HK-2 (cell line): ENCODE measurements at regions not wholly inside any gene's neighbourhood (a gene's known extent, or its start where the extent isn't known, plus 50 kb on each side); places are given as distances from the start of the nearest gene placed in this dataset.

Experiments
- DNase-seq: peaks from one replicate; pipeline ENCODE4 v3.0.0-alpha.2; 2018; ENCODE audit not compliant: unreplicated experiment

DNA sequence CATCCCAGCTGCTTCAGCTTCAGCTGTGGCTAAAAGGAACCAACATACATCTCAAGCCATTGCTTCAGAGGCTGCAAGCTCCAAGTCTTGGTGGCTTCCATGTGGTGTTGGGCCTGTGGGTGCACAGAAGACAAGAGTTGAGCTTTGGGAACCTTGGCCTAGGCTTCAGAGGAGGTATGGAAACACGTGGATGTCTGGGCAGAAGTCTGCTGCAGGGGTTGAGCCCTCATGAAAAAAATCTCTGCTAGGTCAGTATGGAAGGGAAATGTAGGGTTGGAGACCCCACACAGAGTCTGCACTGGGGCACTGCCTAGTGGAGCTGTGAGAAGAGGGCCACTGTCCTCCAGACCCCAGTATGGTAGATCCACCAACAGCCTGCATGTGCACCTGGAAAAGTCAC is 279.3 kb downstream of the MZT1 start:
- DNase-seq = no peak

DNA sequence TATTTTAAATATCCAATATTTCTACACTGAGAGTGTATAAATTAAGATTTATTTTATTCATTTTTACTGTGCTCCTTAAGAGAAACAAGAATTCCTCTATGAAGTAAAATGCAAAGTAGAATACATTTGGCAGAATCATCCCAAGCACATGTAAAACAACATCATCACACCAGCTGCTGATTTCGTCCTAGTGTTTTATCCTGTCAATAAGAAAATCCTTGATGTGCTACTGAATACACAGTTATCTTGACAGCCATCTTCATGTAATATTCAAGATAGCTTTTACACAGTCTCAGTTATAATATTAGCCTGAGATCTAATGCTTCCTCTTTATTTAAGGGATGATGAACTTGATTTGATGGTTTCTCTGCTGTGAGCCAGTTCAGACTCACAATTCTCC is 282.4 kb downstream of the MZT1 start:
- DNase-seq = no peak

DNA sequence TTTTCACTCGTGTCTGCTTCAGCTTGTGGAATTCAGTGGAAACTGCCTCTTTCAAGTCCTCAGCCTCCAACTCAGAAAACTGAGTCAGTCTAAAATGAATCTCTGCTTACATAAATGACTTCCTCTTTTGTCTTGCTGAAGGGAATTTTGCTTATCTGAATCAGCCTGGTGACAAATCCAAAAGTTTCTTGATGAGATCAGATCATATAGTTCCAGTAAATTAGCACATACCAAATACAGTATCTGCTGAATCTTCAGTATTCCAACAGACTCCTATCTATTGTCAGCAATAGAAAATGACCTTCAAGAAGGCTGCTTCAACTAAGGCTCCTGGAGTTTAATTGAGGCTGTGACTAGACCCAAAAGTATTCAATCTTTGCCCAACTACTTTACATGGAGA is 290.0 kb downstream of the MZT1 start:
- no peak for DNase-seq

DNA sequence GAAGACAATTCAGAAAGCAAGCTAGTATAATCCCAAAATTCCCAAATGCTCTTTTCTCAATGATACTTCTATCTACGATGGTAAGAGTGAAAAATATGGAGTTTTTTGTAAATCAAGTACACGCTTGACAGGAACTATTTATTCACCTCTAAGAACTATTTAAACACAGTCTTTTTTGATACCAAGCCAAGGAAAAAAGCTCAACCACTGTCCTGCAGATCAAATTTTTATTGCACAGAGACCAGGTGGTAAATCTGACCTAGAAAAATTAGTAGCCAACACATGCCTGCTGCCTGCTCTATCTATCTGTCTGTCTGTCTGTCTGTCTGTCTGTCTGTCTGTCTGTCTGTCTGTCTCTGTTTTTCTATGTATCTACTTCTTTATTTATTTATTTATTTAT is 292.2 kb downstream of the MZT1 start:
- DNase-seq = no peak

DNA sequence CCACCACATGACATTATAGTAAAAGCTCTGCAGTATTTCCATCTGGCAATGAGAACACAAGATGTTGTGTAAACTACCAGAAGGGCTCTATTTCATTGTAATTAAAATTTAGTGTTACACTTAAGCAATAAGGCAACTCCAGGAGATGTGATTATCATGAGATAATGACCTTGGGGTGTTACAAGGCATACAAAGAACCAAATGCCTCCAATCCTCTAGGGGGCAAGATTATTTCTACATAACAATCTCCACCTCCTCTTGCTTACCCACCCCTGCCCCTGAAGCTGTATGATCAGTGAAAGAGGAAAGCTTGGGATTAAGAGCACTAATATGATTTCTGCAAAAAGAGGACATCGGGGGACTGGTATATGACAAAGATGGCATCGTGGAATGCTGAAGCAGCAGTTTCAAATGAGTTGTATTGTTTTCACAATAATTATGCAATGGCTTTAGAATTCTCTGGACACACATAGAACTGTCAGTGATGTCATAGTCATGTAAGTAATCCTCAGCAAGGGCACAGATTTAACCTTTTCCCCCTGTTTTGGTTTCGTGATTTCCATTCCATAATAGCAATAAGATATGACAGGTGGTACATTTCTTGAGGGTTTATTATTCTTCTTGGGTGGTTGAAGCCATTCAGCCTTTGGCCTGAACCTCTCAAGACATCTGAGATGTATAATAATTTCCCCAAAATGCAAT is 295.3 kb downstream of the MZT1 start:
- DNase-seq = no peak

DNA sequence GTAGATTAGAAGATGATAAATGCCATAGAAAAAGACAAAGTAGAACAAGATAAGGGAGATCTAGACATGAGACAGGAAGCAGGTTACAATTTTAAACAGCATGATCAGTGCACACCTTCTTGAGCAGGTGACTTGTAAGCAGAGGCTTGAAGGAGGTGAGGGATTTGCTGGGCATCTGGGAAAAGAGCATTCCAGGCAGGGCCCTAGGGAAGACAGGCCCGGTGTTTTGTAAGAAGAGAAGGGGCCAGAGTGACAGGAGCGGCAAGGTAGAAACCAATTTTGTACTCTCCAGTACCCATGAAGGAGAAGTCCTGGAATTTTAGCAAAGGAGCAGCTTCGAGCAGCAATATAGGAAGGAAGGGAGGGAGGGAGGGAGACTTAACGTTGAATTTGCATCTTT is 296.5 kb downstream of the MZT1 start:
- no peak for DNase-seq

DNA sequence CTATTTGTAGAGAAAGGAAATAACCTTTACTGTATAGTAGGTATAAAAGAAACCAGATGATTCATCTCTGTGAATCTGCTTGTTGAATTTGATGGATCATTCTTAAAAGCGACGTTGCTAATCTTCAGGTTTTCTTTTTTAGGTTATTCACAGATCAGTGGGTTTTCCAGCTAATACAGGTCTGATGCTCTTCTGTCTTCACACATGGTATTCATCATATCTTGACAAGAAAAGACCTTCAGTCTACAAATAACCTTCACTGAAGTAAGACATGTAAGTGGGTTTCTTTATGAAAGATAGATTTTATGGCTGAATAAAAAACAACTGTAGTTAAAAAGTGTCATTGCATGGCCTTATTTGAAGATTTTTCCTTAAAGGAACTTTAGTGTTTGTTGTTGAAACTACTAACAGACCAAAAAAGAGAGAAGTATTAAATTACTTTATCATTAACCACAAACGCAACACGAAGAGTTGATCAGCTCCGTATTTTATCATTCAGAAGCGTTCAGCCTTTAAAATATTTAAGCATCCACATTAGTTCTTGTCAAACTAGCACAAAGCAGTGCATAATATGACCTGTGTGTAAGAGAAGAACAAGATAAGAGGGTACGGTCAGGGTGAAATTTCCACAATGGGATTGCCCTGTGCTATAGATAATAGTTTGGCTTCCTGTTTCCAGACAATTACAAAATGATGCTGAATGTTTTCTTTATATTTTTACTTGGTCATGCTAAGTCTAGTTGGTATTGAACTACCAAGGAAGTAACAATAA is 299.5 kb downstream of the MZT1 start:
- no peak for DNase-seq

DNA sequence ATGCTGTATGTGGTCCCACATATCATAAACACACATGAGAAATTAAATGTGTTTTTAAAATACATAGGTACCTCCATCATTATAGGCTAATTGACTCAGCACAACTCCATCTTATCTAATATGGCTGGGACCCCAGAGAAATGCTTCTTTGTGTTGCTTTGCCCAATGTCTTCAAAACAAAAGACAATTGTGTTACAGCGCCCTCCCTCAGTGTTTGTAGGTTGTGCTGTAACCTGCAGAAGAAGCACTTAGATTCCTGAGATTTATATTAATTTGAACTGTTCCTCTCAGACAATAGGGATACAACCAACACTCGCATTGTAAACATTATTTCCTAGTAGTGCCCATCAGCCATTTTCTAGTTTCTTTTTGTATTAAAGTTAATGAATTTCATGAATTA is 303.4 kb downstream of the MZT1 start:
- DNase-seq = no peak

DNA sequence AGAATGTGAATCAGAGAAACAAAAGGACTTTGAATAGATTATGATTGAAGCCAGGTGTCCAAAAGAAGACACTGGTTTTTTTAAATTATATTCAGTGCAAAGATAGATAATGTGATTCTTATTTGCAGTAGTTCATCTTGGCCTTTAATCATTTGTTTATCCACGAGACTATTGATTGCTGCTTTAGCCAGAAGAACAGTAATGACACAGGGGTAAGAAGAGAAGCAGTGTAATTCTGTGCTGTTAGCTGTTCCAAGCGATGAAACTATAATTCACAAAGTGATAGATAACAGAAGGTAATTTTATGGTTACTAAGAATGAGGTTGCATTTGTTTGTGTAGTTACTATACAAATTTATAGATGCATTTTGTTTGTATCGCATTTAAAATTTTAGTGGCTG is 311.6 kb downstream of the MZT1 start:
- no peak for DNase-seq

DNA sequence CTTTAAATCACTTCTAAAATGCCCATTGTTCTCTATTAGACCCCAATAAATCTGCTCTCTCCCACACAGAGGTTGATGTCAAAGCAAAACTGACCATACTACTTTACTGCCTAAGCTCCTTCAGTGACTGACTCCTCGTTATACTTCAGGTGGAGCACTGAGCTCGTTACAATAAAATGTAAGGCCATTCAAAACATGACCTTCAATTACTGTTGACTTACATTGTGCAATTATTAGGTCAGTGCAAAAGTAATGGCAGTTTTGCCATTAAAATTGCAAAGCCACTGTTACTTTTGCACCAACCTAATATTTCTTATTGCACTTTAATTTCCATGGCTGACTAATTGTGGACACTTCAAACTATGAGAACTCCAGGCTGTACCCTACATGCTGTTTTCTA is 314.9 kb downstream of the MZT1 start:
- DNase-seq = no peak

DNA sequence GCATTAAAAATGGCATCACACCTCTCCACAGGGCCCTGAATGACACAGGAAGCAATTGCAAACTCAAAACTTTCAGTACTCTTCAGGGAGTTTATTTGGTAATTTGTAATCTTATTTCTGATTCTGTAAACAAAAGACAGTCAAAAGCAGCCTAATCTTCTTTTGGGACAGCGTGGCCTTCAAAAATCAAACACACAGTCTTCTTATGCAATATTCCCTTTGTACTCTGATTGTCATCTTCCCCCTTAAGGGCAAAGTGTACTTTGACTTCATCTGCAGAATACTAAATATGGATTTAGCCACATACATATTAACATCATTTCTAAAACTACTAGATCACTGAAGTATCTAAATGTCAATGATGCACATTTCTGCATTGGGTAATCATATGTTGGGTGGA is 322.0 kb downstream of the MZT1 start:
- no peak for DNase-seq

DNA sequence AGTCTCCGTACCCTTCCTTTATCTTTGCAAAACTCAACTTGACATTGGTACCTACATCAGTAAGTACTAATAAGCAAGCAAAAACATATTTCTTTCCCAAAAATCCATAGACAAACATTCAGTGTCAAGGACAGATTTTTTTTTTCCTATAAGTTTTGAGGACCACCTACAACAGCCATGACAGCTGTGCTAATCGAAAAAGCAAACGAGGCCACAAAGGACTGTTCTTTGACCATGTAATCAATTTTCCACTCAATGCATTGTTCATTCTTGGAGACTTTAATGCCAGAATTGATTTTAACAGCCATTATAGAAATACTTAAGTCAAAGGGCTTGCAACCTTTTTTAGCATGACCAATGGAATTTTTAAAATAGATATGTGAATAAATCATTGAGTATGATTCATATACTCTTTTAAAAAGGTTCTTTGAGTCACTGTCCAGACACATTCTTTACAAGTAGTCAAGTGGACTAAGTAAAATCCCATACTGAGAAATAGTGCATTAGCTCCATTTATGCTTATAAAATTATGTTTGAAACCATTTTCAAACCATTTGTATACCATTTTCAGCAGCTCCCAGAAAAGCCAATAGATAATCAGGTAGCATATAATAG is 323.9 kb downstream of the MZT1 start:
- DNase-seq = no peak

DNA sequence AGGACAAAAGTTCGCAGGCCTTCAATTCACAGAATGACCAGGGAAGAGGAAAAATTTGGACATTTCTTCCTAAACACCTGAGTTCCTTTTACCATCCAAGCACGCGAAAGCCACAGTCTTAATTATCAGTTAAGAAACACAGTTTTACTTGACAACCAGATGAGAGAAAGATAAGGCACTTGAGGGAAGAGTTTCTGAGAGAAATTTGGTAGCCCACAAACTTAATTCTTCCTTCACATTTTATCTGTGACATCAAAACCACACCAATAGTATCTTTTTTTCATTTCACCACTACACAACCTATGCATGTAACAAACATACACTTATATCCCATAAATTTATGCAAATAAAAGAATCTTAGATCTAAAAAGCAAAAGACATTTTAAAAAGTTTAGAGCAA is 326.6 kb downstream of the MZT1 start:
- no peak for DNase-seq

DNA sequence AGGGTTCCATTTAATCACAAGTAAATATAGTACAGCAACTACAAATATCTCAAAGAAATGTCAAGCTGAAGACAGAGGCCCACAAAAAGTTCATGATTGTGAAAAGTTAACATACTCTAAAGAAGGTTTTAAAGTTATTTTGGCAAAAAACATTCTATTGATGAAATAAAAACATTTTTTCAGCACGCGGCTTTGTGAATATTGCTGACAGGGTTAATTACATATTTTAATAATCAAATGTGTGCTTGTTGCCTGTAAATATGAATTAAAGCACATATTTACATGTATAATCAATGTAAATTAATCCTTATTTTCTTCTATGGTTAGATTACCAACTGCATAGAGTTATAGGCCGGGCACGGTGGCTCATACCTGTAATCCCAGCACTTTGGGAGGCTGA is 328.1 kb downstream of the MZT1 start:
- DNase-seq = no peak

DNA sequence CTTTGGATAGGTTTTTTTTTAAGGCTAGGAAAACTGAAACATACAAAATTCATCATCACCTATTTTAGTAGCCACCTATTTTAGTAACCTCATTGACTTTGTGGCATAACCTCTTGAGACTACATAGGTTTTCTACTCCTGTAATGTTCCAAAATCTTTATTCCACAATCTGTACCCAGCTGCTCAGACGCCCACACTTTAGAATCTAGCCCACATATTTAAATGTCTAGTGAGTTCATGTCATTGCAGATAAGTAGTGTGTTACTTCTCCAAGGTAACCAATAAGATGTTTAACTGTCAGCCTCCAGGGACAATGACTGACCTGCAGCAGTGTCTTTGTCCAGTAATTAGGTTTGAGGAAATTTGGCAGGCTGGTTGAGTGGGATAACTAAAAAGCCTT is 330.2 kb downstream of the MZT1 start:
- no peak for DNase-seq

DNA sequence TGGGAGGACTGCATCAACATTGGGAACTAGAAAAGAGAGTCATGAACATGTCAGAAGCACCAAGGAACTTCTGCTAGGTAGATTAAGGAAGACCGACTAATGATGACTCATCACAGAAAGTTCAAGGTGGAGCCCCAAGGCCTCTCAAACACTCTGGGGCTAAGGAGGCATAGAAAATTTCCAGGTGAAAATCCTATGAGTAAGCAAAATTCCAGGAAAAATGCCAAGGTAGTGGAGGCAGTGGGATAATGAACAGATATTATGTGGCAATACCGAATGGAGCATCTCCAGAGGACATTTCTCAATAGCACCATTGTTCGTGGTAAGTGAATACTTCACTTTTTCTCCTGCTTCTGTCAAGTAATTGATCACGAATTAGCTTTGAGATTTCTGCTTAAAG is 336.5 kb downstream of the MZT1 start:
- DNase-seq = peak; percentile 2

DNA sequence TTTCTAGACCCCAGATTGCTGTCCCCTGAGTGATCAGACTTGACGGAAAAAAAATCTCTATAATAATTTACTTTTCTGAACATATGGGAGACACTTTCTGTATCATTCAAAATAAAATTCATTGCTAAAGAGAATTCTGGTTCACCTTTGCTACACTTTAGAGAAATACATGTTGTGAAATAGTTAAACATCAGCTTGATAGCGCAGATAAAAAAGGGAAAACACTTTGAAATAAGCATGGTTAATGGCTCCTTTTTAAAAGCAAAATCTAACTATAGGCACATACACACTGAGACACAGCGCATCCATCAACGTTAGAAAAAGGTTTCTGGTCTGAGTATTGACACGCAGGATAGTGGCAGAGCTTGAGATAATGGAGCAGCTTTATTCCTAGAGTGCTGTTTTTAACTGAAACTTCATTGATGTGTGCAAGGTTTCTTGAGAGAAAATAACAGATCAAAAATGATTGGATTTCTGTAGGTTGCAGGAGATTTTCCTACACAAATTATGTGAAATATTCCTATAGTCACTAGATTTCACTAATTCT is 341.2 kb downstream of the MZT1 start:
- no peak for DNase-seq

DNA sequence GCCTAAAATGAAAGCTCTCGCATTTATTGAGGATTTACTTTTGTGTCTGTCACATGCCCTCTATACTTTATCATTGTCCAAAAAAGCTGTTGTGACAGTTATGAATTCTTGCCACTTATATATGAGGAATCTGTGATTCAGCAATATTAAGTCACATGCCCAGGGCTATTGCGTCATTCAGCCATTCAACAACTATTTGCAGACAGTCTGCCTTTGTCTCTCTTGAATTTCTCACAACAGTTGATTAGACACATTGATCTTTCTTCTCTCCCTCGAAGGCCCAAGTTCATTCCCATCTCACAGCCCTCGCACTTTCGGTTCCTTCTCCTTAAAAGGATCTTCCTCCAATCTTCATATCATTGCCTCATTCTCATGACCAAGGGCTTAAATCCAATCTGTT is 342.6 kb downstream of the MZT1 start:
- DNase-seq = no peak

DNA sequence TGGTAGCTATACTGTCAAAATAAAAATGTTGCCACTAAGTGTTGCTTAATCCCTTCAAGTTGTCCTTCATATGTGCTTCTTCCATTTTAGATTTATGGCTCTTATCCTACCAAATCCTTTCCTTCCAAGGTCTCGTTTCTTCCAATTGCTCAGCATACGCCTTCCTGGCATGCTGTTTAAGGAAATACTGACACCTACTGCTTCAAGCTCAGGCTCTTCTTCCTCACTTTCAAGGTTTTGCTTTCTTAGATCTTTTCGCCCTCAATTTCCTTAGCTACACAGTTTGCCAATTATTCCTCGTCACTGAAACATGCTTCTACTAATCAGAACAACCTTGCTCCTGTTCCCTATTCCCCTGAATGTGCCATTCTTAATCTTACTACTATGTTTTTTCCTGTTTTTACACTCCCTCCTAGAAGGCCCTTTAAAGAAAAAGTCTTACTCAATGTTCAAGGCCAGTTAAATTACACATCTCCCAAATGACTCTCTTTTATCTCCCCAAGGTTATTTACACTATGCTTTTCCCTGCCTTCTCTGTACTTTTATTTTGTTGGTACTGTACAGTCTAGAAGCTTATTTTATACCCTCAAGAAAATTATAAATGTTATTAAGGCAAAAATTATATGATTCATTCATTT is 343.1 kb downstream of the MZT1 start:
- DNase-seq = no peak

DNA sequence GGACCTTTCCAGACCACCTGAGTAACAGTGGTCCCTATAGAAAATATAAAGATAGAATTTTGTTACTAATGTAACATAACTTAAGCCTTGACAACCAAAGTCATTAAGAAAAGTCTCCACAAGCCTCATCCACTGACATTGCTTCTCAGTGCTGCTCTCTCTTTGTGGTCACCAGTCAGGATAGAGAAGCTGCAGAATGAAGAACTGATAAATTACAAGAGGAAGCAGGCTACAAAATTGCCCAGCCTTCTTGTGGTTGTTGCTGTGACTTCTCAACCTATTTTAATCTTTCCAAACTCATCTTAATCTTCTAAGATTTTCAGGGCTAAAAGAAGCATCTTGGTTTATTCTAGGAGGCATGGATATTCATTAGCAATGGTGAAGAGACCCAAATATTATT is 343.8 kb downstream of the MZT1 start:
- no peak for DNase-seq

DNA sequence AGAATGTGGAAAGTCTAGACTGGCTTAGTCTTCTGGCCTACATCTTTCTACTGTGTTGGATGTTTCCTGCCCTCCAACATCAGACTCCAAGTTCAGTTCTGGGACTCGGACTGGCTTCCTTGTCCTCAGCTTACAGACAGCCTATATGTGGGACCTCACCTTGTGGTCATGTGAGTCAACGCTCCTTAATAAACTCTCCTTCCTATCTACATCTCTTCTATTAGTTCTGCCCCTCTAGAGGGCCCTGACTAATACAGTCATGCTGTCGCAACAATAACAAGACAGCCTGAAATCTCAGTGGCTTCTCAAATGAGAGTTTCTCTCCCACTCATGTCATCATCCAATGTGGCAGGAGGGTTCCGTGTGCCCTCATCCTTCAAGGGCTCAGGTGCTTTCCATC is 347.8 kb downstream of the MZT1 start:
- no peak for DNase-seq

DNA sequence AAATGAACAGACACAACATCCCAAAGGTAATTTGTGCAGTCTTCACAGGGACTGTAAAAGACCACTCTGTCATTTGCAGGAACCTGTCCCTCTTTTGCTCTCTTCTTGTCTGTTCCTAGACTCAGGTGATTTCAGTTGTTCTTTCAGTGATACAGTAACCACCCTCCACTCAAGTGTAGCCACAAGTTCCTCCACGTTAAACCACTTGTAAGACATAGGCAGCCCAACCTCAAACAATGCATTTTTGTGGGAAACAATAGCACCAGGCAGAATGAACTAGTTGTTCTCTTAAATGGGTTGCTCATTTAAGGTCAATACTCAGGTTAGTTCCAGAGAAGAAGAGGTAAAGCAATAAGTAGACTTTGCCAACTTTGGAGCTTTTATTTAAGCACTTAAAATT is 359.4 kb downstream of the MZT1 start:
- no peak for DNase-seq

DNA sequence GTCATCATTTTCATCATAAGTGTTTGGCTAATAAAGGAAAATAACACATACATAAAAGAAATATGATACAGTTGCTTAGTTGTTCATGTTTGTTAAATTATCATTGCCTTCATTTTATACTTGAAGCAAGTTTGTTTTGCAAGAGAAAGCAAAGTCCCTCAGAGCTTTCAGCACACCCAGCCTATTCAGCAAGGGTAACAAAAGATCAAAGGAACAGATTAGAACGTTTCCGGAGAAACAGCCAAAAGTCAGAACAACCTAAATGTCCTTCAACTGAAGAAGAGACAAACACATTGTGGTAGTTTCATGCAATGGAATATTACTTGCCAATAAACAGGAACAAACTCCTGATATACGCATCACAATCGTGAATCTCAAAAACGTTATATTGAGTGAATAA is 380.7 kb downstream of the MZT1 start:
- DNase-seq = no peak
